Keratinocyte (primary cell): ENCODE measurements at regions not wholly inside any gene's neighbourhood (a gene's known extent, or its start where the extent isn't known, plus 50 kb on each side); places are given as distances from the start of the nearest gene placed in this dataset.

ENCODE experiments used
- EZH2 ChIP-seq: IDR thresholded peaks from one replicate; pipeline ENCODE4 v1.6.1; 2012; ENCODE audit warnings: inconsistent platforms, mild to moderate bottlenecking, low read length, moderate library complexity
- TF ChIP-seq, protein P1 (sequence below), 3 experiments: IDR thresholded peaks in 1 of 3; conservative IDR thresholded peaks in 1 of 3; optimal IDR thresholded peaks in 1 of 3; 2 replicates in 2 of 3; 3 replicates in 1 of 3; pipeline versions ENCODE3 to v1.5.1; 2011; ENCODE audit warnings: low read length in 3 of 3, mild to moderate bottlenecking in 3 of 3, moderate library complexity in 2 of 3, control low read depth in 1 of 3, inconsistent platforms in 1 of 3; ENCODE audit not compliant: insufficient read depth in 2 of 3; ENCODE audit errors: extremely low read depth in 1 of 3

DNA sequence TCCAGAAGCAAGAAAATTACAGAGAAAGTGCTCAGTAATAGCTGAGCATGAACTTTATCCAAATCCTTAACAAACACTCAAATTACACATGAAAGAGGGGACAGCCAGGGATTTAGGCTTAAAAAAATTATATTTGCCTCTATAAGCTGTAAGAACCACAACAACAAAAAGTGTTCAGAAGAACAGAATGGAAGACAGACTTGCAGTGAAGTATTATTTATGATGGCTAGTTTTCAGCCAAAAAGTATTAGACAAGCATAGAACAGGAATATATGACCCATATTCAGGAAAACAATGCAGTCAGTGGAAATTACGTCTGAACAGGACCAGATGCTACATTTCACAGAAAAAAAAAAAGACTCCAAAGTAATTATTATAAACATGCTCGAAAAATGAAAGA is 1246.3 kb downstream of the NCAM2 start:
- TF ChIP-seq, protein P1, sequence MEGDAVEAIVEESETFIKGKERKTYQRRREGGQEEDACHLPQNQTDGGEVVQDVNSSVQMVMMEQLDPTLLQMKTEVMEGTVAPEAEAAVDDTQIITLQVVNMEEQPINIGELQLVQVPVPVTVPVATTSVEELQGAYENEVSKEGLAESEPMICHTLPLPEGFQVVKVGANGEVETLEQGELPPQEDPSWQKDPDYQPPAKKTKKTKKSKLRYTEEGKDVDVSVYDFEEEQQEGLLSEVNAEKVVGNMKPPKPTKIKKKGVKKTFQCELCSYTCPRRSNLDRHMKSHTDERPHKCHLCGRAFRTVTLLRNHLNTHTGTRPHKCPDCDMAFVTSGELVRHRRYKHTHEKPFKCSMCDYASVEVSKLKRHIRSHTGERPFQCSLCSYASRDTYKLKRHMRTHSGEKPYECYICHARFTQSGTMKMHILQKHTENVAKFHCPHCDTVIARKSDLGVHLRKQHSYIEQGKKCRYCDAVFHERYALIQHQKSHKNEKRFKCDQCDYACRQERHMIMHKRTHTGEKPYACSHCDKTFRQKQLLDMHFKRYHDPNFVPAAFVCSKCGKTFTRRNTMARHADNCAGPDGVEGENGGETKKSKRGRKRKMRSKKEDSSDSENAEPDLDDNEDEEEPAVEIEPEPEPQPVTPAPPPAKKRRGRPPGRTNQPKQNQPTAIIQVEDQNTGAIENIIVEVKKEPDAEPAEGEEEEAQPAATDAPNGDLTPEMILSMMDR (optimal IDR thresholded peaks at IDR 0.05 in 1 of 3, IDR thresholded peaks at IDR 0.05 in 1 of 3, conservative IDR thresholded peaks at IDR 0.05 in 1 of 3; ENCODE audit: extremely low read depth in 1 of 3, insufficient read depth in 2 of 3, low read length in 3 of 3) = no peak
- no peak for TF ChIP-seq EZH2
